NCI-H1436 (cell line): ENCODE measurements at regions not wholly inside any gene's neighbourhood (a gene's known extent, or its start where the extent isn't known, plus 50 kb on each side); places are given as distances from the start of the nearest gene placed in this dataset.

Experiments used
- DNase-seq: peaks from one replicate; lab custom pipeline; 2025; lab: John Stamatoyannopoulos, UW

- DNase-seq: no peak
Measured at GRCh38 chr7:91520645-91521044, 256.4 kb downstream of the FZD1 start.

- no peak for DNase-seq
Measured at GRCh38 chr7:91526404-91526803, 262.2 kb downstream of the FZD1 start.

GRCh38 chr7:91527460-91527859 is 263.2 kb downstream of the FZD1 start:
- DNase-seq: no peak

- DNase-seq: no peak
Measured at GRCh38 chr7:91533996-91534395, 269.8 kb downstream of the FZD1 start.

GRCh38 chr7:91537260-91538152 is 273.3 kb downstream of the FZD1 start:
- DNase-seq: no peak

GRCh38 chr7:91541641-91542040 is 277.4 kb downstream of the FZD1 start:
- no peak for DNase-seq

- DNase-seq: no peak
Measured at GRCh38 chr7:91543646-91544045, 279.4 kb downstream of the FZD1 start.

GRCh38 chr7:91549878-91550277 is 285.6 kb downstream of the FZD1 start:
- no peak for DNase-seq

GRCh38 chr7:91550931-91551330 is 286.7 kb downstream of the FZD1 start:
- no peak for DNase-seq

GRCh38 chr7:91551377-91552175 is 287.3 kb downstream of the FZD1 start:
- no peak for DNase-seq

GRCh38 chr7:91553410-91553895 is 289.2 kb downstream of the FZD1 start:
- DNase-seq: no peak

- no peak for DNase-seq
Measured at GRCh38 chr7:91554883-91555282, 290.6 kb downstream of the FZD1 start.

- DNase-seq: no peak
Measured at GRCh38 chr7:91556239-91556638, 292.0 kb downstream of the FZD1 start.

- no peak for DNase-seq
Measured at GRCh38 chr7:91556956-91557650, 292.9 kb downstream of the FZD1 start.

- no peak for DNase-seq
Measured at GRCh38 chr7:91557789-91558404, 293.7 kb downstream of the FZD1 start.

- no peak for DNase-seq
Measured at GRCh38 chr7:91559947-91560346, 295.7 kb downstream of the FZD1 start.

GRCh38 chr7:91564101-91564500 is 299.9 kb downstream of the FZD1 start:
- DNase-seq: no peak

- no peak for DNase-seq
Measured at GRCh38 chr7:91564541-91564940, 300.3 kb downstream of the FZD1 start.

GRCh38 chr7:91565499-91566401 is 301.5 kb downstream of the FZD1 start:
- no peak for DNase-seq

- DNase-seq: no peak
Measured at GRCh38 chr7:91566402-91566732, 302.1 kb downstream of the FZD1 start.
